ENCODE measurements at regions not wholly inside any gene's neighbourhood (a gene's known extent, or its start where the extent isn't known, plus 50 kb on each side); places are given as distances from the start of the nearest gene placed in this dataset.

- Histone ChIP-seq H4K20me1 (no peaks in the 10 kb centered on the region), H3K9ac (no peak overlapping the region), H3K4me3 (no peak overlapping the region), H3K36me3 (no peaks in the 10 kb centered on the region), H3K27ac (no peak overlapping the region), H3K9me3 (peaks cover 14% of the 10 kb centered on the region), H3K4me1 (peaks cover 6% of the 10 kb centered on the region), H3K4me2 (no peak overlapping the region), H3K27me3 (no peaks in the 10 kb centered on the region)
- no peak for TF ChIP-seq Cebpa-rat (IDR thresholded peaks at IDR 0.05)
These were observed 234.4 kb downstream of the LTN1 start for GRCh38 chr21:28758042-28758882.

DNA sequence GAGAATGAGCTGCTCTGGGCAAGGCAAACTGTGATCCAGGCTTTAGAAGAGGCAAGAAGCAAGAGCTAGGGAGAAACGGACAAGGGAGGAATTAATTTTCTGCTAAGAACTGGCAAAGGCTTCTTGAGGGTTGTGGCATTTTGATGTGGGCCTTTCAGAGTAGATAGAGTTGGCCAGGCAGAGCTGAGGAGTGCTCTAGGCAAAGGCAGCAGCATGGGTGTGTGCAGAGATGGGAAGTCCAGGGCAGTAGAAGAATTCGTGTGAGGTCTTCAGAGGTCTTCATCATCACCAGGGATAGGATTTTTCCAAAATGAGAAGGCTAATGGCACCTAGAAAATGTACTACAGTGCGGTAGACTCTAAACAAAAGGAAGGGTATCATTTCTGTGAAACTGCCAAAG lies 237.8 kb downstream of the LTN1 start:
- Histone ChIP-seq H3K4me3 (no peak overlapping the region), H3K9me3 (peaks cover 10% of the 10 kb centered on the region), H3K27ac (no peak overlapping the region), H4K20me1 (no peaks in the 10 kb centered on the region), H3K27me3 (no peaks in the 10 kb centered on the region), H3K4me2 (no peak overlapping the region), H3K4me1 (no peaks in the 10 kb centered on the region), H3K36me3 (no peaks in the 10 kb centered on the region), H3K9ac (no peak overlapping the region)
- no peak for TF ChIP-seq Cebpa-rat (IDR thresholded peaks at IDR 0.05)

DNA sequence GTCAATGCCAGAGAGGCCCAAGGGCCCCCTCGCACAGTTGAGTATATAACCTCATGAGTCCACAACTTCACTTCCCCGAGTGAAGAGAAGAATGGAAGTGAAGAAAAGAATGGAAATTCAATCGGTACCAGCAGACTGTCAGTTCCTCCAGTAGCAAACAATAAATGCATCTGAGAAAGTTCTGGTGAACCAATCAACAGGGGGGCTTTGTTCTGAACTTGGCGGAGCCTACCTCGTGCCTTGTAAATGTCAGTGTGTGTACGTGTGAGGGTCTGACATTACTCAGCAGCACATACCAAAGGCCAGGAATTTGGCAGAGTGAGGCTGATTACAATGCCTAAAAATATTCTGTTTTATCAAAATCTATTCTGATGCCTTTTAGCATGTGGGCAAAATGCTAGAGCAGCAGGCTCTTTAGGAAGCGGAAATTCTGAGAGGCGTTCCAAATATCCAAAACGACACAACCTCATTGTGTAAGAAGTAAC lies 238.5 kb downstream of the LTN1 start:
- Histone ChIP-seq H3K9ac (no peak overlapping the region), H3K9me3 (0 out of 2 replicates have a peak, but pooled peaks cover 3% of the 10 kb centered on the region), H4K20me1 (no peaks in the 10 kb centered on the region), H3K27me3 (no peaks in the 10 kb centered on the region), H3K4me1 (no peaks in the 10 kb centered on the region), H3K4me3 (no peak overlapping the region), H3K27ac (no peak overlapping the region), H3K4me2 (no peak overlapping the region), H3K36me3 (no peaks in the 10 kb centered on the region)
- TF ChIP-seq Cebpa-rat (IDR thresholded peaks at IDR 0.05) = no peak

DNA sequence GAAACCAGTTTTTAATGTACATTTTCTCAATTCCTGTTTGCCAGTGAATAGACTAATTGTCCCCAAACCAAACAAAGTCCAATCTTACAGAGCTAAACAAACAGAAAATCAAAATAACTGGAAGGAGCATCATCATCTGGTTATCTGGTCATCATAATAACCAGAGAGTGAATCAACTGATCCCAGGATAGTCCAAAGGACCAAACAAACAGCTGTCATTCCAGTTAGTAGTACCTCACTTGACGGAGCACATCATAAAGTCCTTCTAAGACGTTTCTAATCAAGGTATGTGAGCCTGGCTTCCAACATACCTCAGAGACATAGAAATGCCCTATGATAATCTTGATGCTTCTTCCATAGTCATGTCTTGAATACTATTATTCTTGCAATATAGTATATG lies 240.5 kb downstream of the LTN1 start:
- Histone ChIP-seq H3K4me1 (no peaks in the 10 kb centered on the region), H3K9me3 (no peaks in the 10 kb centered on the region), H3K9ac (no peak overlapping the region), H3K27ac (no peak overlapping the region), H3K4me3 (no peak overlapping the region), H3K4me2 (no peak overlapping the region), H3K36me3 (no peaks in the 10 kb centered on the region), H4K20me1 (no peaks in the 10 kb centered on the region), H3K27me3 (no peaks in the 10 kb centered on the region)
- TF ChIP-seq Cebpa-rat (IDR thresholded peaks at IDR 0.05) = no peak

GRCh38 chr21:28751176-28751575 lies 241.5 kb downstream of the LTN1 start:
- Histone ChIP-seq H4K20me1 (no peaks in the 10 kb centered on the region), H3K4me3 (no peak overlapping the region), H3K4me1 (no peaks in the 10 kb centered on the region), H3K27me3 (no peaks in the 10 kb centered on the region), H3K9ac (no peak overlapping the region), H3K4me2 (no peak overlapping the region), H3K27ac (no peak overlapping the region), H3K9me3 (no peaks in the 10 kb centered on the region), H3K36me3 (no peaks in the 10 kb centered on the region)
- no peak for TF ChIP-seq Cebpa-rat (IDR thresholded peaks at IDR 0.05)

- Histone ChIP-seq H3K9me3 (no peaks in the 10 kb centered on the region), H3K36me3 (no peaks in the 10 kb centered on the region), H3K4me3 (no peak overlapping the region), H3K9ac (no peak overlapping the region), H3K27ac (no peak overlapping the region), H3K4me1 (peaks cover under 1% of the 10 kb centered on the region; the same call in 1 of the 2 replicates), H4K20me1 (no peaks in the 10 kb centered on the region), H3K4me2 (no peak overlapping the region), H3K27me3 (no peaks in the 10 kb centered on the region)
- TF ChIP-seq Cebpa-rat (IDR thresholded peaks at IDR 0.05) = no peak
These were observed 242.1 kb downstream of the LTN1 start for GRCh38 chr21:28750565-28750964.

DNA sequence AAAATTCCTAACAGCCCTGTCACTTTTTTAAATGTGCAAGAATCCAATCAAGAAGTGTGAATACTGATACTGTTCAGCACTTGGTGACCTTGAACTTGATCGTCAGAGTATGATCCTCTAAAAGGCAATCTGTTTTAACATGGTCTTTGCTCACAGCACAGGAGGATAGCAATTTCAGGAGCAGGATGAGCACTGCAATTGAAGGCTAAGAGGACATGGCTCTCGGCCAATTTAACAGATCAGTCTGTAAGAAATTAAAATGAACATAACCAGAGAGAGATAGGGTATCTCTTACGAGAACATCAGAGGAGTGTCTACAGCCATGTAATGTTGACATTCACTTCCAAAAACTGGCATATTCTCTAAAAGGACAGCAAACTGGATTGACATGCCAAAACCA lies 243.1 kb downstream of the LTN1 start:
- no peak overlapping the region for H3K9ac ChIP-seq
- no peaks in the 10 kb centered on the region for H3K36me3 ChIP-seq
- no peaks in the 10 kb centered on the region for H3K27me3 ChIP-seq
- H4K20me1 ChIP-seq = no peaks in the 10 kb centered on the region
- no peaks in the 10 kb centered on the region for H3K9me3 ChIP-seq
- peaks cover 4% of the 10 kb centered on the region; the same call in 1 of the 2 replicates for H3K4me1 ChIP-seq
- H3K4me3 ChIP-seq = no peak overlapping the region
- no peak overlapping the region for H3K27ac ChIP-seq
- no peak overlapping the region for H3K4me2 ChIP-seq
- TF ChIP-seq Cebpa-rat (IDR thresholded peaks at IDR 0.05) = no peak

GRCh38 chr21:28747464-28747863 lies 245.2 kb downstream of the LTN1 start:
- no peaks in the 10 kb centered on the region for H4K20me1 ChIP-seq
- no peak overlapping the region for H3K9ac ChIP-seq
- H3K27ac ChIP-seq = no peak overlapping the region
- no peak for TF ChIP-seq Cebpa-rat (IDR thresholded peaks at IDR 0.05)
- H3K9me3 ChIP-seq = no peaks in the 10 kb centered on the region
- H3K4me3 ChIP-seq = no peak overlapping the region
- H3K36me3 ChIP-seq = no peaks in the 10 kb centered on the region
- no peaks in the 10 kb centered on the region for H3K27me3 ChIP-seq
- H3K4me1 ChIP-seq = peaks cover 4% of the 10 kb centered on the region; the same call in 1 of the 2 replicates
- no peak overlapping the region for H3K4me2 ChIP-seq

DNA sequence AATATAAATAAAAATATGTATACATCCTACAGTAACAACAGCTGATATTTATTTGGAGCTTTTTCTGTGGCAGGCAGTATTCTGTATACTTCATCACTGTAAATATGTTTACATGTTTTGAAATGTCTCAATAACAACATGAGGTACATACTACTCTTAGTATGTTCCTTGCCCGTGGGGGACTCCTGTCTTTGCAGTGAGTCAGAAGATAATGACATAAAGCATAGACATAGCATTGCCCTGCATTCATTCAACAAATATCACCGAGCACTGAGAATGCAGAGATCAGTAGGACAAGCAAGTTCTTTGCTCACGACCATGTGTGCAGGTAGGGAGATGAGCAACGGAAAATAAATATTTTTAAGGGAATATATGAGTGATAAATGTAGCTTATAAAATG lies 246.5 kb downstream of the LTN1 start:
- no peak overlapping the region for H3K4me3 ChIP-seq
- H3K36me3 ChIP-seq = no peaks in the 10 kb centered on the region
- peaks cover 4% of the 10 kb centered on the region; the same call in 1 of the 2 replicates for H3K4me1 ChIP-seq
- H3K27ac ChIP-seq = no peak overlapping the region
- no peak for TF ChIP-seq Cebpa-rat (IDR thresholded peaks at IDR 0.05)
- H4K20me1 ChIP-seq = no peaks in the 10 kb centered on the region
- no peak overlapping the region for H3K9ac ChIP-seq
- no peak overlapping the region for H3K4me2 ChIP-seq
- no peaks in the 10 kb centered on the region for H3K9me3 ChIP-seq
- no peaks in the 10 kb centered on the region for H3K27me3 ChIP-seq

All from BLaER1 (cell line).